GM19372 (cell line): ENCODE measurements at regions not wholly inside any gene's neighbourhood (a gene's known extent, or its start where the extent isn't known, plus 50 kb on each side); places are given as distances from the start of the nearest gene placed in this dataset.
"Not testable (repeated sequence)": the region's sequence is repeated elsewhere in the genome, so short reads cannot be mapped to it uniquely, and the experiment has no call there.

ENCODE experiments used
- ATAC-seq: cut with Tn5 transposase; IDR thresholded peaks from one replicate; pipeline ENCODE4 v1.9.1; 2021; ENCODE audit warnings: mild to moderate bottlenecking, low read depth, moderate library complexity; ENCODE audit not compliant: unreplicated experiment

DNA sequence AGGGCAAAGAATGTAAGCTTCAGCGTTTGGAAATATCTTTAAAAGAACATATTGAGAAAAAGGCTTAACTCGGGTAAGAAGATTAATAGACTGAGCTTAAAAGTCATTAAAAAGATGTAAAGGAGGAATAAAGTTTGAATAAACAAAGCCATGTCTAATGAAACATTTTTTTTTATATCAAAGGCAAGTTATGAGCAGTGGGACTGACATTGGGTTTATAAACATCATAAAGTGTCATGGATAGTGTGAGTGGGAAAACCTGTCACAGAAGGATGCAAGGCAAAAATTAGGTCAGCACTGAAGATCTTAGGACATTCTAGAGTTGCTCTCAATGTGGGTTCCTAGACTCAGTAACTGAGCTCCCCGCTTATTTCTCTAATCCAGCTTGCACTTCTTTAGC lies 438.0 kb upstream of the CDH11 start:
- ATAC-seq: no peak

DNA sequence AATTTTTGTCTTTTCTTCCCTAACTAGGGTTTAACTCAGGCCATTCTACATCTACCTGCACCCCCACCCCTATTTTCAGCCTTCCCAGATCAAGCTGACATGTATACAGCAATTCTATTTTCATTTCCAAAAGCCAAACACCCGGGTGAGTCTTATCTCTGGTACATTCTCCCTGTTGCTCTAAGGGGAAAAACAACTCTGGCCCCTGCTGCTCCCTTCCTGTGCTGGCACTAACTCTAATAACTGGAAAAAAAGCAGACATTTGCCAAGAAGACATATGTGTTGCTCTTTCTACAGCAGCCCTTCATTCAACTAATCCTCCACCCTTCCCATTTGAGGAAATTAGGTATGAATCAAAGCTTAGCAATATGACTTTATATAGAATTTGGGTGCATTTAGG lies 427.8 kb upstream of the CDH11 start:
- ATAC-seq: not testable (repeated sequence)

DNA sequence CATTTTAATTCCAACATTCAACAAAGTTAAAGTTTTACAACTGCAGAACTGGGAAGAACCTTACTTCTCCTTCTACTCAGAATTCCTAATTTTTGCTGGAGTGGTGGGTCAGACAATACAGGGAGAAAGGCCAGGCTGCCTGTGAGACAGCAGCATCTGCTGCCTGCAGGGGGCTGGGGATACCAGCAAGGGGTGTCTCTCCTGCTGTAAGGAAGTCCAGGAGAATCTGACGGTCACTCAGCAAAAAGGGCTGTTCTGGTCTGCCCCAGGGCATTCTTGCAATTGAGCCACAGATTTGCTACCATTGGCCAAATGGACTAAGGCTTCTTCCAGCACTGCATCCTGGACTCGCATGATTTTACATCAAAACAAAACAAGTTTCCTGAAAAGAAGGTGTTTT lies 426.6 kb upstream of the CDH11 start:
- ATAC-seq: no peak

DNA sequence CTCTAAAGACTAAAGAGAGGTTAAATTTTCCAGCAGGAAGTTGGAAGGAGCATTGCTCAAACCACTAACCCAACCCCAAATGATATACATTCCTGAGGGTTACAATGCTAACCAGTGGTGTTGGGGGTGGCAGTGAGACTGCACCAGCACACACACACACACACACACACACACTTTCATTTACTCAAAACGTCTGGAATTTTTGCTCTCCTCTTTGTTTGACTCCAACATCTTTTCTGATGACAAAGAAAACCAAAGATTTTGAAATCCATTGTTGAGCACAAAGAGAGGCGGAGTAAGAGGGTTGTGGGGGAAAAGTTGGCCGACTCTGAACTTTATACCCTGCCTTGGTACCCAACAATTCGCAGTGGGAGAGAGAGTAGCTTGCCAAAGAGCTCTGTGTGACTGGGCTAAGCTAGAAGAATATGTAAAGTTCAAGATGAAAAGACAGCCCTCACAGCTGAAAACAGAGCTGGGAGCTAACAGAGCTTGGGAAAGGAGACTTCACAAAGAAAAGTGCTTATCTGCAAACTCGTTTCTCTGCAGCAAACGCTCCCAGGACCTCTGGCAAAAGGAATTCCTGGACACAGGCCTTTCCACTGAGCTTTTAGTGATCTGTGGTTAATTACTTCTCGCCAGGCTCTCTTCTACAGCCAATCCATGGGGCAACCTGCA lies 426.0 kb upstream of the CDH11 start:
- no peak for ATAC-seq

DNA sequence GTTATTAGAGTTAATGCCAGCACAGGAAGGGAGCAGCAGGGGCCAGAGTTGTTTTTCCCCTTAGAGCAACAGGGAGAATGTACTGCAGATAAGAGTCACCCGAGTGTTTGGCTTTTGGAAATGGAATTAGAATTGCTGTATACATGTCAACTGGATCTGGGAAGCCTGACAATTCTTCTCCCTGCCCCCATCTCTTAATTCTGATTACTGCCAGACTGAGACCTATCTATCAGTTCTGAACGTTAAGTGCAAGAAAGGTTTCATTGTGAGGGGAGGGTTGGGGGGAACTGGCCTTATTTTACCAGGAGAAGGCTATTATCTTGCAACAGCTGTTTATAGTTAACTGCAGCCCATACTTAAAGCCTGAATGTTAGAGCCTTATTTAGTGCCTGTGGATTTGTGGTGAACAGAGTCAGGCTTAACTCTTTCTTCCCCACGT lies 424.5 kb upstream of the CDH11 start:
- ATAC-seq: no peak

DNA sequence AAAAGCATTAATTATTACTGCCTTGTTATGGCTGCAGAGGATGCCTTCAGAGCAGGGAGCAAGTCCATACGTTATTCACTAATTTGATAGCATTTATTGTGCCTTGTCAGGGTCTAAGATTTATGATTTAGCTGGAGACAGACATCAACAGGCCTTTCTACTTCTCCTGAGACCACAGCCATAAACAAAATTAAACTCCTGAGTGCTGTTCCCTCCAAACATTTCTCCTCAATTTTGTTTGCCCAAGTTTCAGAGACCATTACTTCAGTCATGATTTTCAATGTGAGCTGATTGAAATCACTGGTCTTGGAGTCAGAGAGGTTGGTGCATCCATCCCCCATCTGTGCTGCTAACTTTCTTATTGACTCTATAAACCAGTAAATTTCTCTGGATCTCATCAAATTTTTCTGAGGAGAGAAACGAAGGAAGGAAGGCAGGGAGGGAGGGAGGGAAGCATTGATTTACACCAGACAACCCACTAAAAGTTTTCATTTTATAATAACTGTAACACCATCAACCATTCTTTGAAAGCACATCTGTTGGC lies 423.6 kb upstream of the CDH11 start:
- no peak for ATAC-seq

DNA sequence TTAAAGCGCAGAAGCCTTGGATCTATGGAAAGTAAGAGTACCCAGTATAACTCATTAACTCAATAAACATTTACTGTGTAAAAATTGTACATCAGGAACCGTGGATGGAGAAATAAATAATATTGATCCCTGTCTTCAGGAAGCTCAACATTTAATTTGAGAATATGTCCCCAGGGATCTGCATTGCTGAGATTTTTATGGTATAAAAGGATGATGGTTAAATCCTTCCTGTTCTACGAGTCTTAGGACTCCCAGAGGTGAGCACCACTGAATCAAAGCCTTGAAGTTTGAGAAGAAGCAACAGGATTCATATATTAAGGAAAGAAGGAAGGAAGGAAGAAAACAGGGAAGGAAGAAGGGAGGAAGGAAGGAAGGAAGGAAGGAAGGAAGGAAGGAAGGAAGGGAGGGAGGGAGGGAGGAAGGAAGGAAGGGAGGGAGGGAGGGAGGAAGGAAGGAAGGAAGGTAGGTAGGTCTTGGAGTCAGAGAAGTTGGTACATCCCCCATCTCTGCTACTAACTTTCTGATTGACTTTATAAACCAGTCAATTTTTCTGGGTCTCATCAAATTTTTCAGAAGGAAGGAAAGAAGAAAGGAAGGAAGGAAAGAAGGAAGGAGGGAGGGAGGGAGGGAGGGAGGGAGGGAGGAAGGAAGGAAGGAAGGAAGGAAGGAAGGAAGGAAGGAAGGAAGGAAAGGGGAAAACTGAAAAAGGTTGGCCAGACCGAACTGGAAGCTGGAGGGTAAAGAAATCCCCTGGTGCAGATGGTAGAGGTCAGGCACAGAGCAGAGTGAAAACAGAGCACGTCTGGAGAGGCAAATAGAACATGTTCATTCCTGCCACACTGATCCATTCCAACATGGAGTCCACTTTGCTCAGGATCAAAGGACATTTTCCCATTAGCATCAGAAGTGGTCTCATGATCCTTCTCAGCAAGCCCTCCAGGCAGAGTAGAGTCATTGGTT lies 422.2 kb upstream of the CDH11 start:
- no peak for ATAC-seq

DNA sequence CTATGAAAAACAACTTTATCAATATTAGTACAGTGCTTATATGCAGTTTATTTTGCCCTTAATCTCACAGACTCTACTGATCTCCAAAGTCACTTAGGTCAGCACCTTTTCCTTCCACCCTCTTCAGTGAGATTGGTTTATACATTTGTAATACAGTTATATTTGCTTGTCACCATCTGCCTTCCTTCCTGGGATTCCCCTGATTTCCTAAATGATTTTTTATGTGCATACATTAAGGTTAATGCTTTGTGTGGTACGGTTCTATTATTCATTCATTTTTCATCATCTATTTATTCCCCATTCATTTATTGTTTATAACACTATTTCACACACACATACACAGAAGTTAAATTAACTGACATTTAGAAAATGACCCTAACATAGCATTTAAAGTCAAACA lies 419.8 kb upstream of the CDH11 start:
- ATAC-seq: no peak

DNA sequence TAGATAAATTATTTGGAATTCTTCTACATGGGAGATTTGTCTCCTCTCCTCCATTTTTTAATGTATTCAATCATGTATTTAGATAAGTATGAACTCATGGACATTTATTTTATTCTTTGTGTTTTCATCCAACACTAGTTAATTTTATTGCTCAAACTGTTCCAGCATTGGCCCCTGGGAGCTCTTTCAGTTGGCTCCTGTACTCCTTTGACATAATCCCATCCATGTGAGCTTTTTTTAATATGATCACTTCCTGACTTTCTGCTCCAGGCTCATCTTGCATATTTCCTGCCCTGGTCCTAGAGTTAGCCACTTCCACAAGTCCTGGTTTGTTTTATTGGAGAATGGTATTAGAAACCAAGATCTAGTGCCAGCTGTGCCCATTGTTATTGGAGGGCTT lies 419.0 kb upstream of the CDH11 start:
- no peak for ATAC-seq

DNA sequence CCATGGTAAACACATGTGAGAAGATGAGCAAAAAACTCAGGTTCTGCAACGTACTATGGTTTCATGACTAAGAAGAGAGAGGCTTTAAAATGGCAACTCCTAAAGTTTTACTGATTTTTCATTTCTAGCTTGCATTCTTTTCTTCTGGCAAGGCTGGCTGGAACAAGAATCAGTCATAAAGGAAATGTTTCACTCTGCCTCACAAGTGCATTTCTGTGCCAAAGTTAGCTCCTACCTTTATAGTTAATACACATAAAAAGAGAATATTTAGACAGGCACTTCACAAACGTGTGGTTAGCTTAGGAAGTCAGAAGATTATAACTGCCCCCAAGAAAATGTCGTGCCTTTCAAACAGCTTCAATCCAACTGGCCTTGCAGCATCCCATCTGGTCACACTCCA lies 417.1 kb upstream of the CDH11 start:
- ATAC-seq: no peak

DNA sequence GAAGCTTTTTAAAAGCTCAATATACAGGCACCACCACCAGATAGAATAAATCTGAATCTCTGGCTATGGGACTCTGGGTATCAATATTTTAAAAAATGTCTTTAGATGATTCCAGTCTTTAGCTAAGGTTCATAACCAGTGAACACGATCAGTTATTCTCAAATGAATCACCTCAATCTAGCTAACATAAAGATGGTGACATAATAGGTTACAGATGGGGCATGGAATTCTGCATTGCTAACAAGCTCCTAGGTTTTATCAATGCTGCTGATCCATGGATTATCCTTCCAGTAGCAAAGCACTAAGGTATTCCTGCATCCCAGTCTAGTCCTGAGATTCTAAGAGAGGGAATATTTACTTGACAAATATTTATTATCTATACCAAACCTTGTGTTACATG lies 415.5 kb upstream of the CDH11 start:
- no peak for ATAC-seq

DNA sequence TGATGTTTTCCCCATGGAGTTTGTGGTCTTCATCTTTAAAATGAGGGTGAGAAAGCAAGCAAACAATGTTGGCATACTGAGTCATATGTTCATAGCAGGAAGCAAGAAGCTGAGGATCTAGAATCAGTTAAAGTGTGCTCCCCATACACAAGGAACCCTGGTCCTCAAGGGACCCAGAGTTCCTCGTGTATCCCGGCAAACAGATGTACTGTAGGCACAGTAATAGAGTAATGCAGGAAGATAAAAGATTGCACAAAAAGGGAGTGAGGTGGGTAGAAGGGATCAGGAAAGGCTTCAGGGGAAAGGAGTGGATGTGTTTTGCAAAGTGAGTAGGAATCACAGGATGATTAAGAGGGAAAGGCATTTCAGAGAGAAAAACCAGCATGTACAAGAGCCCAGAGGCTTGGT lies 412.3 kb upstream of the CDH11 start:
- no peak for ATAC-seq

DNA sequence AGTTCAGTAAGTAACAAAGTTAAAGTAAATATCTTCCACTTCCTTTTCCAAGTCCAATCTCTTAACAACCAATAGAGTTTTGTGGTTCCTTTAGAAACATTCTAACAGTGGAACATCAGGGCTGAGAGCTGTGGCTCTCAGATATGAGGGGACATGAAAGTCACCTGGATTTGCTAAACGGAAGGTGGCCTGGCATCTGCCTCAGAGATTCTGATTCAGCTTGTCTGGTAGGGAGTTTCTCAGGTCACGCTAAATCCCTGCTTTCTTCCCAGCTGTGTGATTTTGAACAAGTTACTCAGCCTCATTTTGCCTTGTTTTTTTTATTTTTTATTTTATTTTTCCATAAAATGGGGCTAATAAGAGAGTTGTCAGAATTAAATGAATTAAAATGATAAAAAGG lies 411.0 kb upstream of the CDH11 start:
- ATAC-seq: no peak

DNA sequence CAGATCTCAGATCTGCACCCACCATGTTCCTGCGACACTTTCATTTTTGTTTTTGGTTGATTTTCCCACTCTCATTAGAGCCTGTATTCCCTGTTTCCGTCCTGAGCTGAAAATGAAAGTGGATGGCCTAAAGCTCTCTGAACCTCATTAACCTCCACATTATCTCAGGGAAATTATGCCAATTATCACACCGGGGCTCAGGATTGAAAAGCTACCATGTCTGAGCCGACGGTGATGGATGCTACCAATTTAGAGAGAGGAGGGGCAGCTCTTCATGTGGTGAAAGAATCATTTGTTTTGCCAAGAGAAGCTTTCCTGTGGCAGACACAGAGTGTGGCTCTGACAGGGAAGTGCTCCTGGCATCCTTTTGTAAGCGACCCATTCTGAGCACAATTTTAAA lies 410.4 kb upstream of the CDH11 start:
- ATAC-seq: no peak

DNA sequence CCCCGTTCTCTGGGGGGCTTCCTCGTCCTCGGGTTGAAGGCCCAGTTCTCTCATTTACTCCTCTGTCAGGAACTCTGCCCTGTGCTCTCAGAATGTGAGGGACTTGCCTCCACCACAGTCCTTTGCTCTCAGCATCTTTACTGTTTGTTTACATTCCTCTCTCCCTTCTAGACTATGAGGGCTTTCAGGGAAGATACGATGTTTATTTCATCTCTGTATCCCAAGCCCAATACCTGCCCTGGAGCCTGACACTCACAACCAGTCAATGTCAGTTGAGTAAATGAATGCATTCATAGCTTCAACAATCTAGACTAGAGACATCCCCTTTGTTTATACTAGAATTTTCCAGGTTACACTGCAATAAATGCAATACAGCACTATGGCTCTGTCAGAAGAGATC lies 409.6 kb upstream of the CDH11 start:
- ATAC-seq: no peak

DNA sequence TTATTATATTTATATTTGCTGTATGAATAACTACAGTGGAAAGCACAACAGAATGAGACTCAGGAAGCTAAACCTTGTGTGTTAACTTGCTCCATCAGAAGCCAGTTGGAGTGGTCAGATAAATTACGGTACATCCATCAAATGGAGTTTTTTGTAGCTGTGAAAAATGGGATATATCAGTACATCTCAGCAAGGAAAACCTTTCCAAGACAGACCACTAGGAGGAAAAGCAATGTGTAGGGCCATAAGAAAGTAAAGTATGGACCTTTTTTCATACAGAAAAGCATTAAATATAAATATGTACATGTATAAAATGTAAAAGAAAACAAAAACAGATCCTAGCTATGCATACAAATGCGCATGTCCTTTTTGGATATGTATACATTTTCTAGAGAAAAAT lies 403.8 kb upstream of the CDH11 start:
- no peak for ATAC-seq

DNA sequence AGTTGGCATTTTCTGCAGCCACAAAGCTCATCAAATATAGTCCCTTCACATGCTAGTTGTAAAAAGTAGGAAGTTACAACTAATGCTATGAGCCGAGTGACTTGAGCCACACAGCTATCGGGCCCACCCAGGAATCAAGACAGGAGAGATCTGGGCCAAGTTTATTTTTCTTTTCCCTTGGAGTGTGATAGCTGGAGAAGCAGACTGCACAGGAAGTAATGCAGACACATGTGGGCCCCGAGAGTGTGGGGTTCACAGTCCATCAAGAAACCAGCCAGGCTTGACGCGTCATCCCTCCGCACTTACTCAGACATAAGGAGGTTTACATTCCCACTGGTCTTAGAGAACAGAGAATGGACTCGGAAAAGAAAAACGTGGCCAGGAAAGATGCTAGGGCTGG lies 403.1 kb upstream of the CDH11 start:
- ATAC-seq: no peak

DNA sequence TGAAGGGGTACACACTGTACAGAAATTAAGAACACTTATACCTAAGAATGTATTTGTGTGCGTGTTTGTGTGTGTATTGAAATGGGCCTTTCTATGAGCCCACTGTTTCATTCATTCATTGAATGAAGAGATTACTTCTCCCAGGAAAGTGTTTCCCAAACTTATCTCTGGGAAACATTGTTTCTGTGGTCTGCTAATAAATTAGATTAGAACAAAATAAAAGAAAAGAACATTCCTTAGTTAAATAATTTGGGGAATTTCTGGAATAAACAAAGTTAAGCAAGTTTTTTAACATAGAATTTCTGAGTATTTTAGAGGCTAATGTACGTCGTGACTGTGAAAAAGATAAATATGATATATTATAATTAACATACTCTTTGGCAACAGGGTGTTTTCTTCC lies 402.4 kb upstream of the CDH11 start:
- no peak for ATAC-seq

DNA sequence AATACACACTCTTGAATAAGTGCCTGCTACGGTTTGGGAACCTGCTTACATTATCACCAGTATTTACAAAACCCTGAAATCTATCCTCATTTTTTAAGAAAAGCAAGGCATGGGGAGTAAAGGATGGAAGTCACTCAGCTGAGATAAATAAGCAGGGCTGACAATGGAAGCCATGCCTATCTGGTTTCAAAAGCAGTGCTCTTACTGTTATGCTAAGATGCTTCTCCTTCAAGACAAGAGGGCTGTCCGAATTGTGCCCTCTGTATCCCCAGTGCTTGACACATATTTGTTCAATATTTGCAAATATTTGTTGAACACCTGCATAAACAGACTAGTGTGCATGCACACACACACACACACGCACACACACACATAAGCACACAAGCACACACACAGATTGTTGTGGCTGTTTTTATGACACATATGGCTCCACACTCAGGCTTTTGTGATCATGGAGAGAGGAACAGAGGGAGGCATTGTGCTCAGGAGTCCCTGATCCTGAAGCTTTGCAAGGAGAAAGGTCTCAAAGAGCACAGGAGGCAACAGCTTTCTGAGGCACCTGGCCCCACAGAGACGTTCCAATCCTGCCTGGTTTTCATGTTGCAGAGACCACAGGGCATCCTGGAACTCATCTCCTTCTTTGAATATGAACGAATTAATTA lies 401.6 kb upstream of the CDH11 start:
- ATAC-seq: no peak

DNA sequence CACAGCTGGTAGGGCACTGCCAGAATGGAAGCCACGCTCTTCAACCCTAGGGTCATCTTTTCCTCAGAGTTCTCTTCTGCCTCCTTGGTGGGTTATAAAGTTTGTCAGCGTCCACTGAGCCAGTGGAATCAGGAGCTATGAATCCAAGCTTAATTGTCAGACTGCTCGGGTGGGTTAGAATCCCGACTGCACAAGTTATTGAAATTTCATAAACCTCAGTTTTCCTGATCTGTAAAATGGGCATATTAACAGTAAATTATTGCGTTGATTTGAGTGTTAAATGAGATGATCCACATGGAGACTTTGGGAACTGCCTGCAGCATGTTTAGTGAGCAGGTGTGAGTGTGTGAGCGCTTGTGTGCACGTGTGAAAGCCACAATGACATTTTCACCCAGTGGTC lies 400.5 kb upstream of the CDH11 start:
- ATAC-seq: no peak

DNA sequence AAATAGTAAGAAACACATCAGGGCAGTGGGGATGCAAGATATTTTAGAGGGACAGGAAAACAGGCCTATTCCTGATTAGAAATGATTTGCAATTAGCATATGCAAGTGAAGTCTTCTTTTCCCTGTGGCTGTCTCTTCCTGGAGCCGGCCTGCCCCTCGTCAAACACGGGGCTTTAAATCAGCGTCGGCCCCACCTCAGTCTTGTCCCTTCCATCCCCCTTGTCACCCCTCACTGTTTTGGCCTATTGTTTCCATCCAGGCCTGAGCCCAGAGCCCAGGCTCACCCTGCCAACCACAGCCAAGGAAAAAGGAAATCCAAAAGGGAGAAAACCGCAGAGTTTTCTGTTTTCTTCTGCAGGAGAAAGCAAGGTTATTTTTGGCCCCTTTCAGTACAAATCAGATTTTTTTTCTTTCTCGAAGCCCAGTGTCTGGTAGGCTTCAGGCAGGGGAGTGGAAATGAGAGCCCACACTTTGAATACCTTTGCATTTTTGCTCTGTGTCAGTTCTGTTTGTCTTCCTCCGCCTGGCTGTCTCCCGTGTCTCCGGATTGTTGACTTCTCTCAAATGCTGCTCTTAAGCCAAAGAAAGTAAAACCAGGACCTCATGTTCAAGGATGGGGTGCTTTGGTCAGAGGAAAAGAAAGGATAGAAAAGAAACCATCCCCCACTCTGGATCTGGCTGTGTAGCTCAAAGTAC lies 399.9 kb upstream of the CDH11 start:
- no peak for ATAC-seq
